ENCODE measurements at regions not wholly inside any gene's neighbourhood (a gene's known extent, or its start where the extent isn't known, plus 50 kb on each side); places are given as distances from the start of the nearest gene placed in this dataset.

DNA sequence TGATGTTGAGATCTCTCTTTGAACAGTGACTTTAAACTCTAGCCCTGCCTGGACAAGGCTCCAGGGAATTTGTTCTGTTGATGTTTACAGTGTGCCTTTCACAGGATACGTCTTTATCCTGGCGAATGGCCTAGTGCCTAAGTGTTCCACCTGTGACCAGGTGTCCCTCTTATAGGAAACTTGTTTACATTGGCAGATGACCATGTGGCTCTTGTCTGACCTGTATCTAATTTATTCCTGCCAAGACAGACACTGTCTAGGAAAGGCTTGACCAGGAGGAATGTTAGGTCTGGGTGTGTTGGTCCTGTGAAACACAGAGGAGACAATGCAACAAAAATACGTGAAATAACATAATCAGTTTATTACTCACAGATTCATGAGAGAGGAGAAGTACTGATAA lies 875.6 kb downstream of the METTL15 start:
- DNase-seq (ENCODE audit: low read depth) = no peak

DNA sequence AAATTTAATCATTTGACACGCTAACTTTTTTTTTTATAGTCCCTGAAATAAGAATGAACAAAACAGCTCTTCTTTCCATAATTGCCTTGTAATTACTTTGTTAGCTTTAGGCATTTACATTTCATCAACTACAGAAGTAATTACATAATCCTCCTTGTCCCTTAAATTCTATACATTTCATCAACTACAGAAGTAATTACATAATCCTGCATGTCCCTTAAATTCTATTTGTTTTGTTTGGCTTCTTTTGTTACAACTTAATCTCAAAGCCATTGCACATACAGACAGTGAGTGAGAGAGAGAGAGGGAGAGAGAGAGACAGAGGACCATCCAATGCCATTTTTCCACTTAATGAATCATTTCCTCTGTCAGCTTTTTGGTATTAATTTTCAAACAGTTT lies 873.2 kb downstream of the METTL15 start:
- peak; percentile 63 for DNase-seq (ENCODE audit: low read depth)

DNA sequence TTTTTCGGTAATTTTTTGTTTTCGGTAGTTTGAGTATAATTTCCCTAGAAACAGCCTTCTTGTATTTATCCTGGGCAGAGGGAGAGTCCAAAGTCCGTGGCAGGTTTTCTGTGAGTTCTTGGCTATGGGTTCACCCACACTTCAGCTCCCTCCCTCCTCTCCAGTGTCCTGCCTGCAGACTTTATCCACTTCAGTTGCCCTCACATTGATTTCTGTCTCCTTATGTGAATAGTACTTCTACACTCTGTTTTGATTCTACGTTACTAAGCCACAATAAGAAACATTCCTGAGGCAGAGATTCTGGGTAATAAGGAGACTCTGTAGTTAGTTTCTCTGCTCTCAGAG lies 868.6 kb downstream of the METTL15 start:
- no peak for DNase-seq (ENCODE audit: low read depth)

DNA sequence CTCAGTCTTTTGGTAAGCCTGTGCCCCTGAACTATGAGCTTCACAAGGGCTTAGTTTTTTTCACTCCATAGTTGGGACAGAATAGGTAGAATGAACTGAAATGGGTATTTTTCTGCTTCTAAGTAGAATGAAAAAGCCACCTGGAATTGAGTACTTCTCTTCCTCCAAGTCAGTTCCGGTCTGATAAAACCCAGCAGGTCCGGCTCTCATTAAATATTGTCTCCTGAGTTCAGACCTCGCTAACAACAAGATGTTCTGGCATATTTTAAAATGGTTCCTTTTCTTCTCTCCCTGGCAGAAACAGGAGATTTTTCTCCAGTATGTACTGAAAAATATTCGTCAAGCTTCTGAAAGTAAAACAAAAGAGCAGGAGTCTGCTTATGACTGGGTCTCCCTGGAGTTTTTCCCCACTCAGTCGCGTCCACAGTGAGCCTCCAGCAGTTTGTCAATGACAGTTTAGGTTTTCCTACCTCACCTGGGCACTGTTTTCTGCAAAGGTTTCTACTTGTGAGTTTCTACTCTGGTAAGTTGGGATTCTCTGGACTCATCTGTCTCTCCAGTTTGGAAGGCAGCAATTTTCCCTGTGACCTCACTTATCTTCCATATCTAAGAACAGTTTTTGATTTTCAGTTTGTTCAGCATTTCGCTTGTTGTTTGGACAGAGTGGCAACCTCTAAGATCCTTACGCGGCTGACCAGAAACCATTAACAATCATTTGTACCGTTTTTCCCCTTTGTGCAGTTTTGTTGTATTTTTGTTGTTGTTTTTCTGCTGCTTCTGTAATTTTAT lies 868.0 kb downstream of the METTL15 start:
- DNase-seq (ENCODE audit: low read depth) = no peak

DNA sequence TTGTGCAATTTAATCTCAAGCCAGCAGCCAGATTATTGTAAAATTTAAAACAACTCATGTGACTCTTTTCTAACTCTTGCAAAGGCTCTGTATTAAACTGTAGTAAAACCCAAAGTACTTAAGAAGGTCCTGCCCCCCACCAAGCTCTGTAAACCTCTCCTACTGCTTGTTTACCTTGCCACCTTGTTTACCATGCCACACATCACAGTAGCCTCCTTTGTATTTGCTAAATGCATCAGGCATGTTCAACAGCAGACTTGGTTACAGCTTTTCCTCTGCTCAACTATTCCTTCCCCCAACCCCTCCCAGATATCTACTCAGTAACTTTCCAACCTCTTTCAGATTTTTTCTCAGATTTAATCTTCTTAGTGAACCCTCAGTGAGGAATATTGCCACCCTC lies 861.6 kb downstream of the METTL15 start:
- DNase-seq (ENCODE audit: low read depth) = no peak

DNA sequence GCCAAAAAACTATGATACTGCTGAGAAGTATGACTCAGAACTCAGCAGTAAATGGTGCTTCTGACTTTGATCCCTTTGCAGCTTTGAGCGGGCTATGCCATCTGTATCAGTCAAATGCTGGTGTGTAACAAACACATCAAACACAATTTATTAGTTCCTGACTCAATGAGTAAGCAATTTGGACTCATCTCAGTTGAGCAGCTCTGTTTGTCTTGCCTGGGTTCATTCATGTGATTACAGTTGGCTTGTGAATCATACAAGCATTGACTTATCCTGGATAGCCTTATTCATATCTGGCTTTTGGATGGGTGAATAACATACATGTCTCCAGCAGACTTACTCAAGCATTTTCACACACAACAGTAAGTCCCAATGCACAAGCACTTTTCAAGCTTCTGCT lies 858.8 kb downstream of the METTL15 start:
- peak; percentile 34 for DNase-seq (ENCODE audit: low read depth)

DNA sequence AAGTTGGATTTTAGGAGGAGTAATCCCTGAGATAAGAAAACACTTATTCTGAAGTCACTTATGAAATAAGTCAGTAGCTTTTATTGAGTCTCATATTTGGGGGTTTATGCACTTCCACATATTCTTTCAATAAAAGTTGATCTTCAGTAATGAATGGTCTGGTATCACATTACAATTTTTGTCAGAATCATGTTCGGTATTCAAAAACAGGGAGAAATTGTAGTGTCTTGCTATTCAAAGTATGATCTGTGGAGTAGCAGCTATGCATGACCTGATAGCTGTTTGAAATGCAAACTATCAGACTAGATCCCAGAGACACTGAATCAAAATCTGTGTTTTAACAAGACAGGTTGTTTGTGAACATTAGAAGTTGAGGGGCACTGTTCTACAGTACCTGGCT lies 857.6 kb downstream of the METTL15 start:
- peak; percentile 58 for DNase-seq (ENCODE audit: low read depth)

DNA sequence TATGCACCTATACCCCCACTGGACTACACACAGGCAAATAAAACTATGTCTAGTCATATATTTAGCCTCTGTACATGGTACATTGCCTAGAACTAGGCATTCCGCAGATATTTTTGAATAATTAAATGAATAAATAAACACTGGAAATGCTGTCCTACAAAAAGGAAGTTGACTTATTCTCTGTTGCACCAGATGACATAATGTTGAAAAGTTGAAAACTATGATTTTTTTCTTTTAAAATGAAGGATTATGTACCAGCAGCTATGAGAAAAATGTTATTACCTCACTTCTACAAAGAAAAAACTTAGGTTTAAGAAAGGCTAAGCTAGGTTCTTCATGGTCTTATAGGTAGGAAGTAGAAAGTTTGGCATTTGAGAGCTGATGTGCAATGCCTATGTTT lies 856.6 kb downstream of the METTL15 start:
- DNase-seq (ENCODE audit: low read depth) = peak; percentile 76

DNA sequence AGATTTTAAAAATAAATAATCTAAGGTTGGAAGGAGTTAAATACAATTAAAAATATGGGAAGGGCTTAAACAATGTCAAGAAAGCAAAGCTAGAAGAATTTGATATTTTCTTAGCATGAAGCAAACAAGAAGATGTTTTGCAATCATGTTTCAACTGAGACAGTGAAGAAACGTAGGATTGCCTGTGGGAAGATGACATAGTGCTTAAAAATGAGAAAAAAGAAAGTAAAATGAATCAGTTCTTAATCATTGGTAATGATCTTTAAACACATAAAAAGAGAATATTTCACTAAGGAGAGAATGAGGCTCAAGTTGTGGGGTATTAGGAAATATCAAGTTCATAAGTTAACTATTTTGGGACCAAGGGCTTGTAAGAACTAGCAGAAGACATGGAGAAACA lies 855.0 kb downstream of the METTL15 start:
- peak; percentile 92 for DNase-seq (ENCODE audit: low read depth)

DNA sequence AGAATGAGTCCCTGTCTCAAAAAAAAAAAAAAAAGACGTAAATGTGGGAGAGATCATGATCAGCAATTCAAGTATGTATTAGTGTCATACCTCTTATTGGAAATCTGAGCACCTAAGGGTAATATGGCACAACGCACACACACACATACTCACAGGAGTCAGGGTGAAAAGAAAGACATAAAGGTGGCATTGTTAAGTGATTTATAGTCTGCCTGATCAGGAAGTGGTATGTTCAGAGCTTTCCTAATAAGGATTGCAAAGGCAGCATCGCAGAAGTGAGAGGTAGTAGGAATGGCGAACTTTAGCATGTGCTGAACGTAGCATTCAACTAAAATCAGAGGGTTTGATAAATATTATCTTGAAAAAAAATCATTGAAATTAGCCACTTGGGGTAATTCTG lies 854.3 kb downstream of the METTL15 start:
- DNase-seq (ENCODE audit: low read depth) = no peak

DNA sequence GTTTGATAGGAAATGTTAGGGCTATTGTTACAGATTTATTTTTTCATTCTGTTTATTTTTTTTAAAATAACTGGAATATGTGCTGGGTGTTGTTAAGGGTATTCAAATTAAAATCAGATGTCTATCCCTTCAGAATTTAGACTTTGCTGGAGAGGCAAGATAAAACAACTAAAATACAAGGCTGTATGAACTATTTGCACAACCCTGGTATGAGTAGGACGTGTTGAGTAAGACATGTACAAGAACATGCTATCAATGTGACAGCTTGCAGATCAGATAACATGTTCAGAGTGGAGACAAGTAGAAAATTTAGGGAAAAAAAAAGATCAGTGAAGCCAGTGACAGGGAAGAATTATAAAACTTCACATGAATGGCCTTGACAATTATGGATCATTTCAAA lies 853.5 kb downstream of the METTL15 start:
- DNase-seq (ENCODE audit: low read depth) = peak; percentile 40

DNA sequence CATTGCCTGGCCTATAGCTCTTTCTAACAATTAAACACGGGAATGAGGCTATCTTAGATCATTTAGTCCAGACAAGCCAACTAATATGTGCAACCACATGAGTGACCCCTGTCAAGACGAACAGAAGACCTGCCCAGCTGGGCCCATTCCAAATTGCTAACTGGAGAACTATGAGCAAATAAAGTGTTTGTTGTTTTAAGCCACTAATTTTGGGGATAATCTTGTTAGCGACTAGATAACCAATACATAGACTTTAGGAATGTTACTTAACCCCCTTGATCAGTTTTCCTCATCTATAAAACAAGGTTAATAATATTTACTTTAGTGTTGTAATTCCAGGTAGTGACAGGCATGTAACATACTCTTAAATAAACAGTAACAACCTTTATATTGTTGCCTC lies 848.3 kb downstream of the METTL15 start:
- DNase-seq (ENCODE audit: low read depth) = no peak

DNA sequence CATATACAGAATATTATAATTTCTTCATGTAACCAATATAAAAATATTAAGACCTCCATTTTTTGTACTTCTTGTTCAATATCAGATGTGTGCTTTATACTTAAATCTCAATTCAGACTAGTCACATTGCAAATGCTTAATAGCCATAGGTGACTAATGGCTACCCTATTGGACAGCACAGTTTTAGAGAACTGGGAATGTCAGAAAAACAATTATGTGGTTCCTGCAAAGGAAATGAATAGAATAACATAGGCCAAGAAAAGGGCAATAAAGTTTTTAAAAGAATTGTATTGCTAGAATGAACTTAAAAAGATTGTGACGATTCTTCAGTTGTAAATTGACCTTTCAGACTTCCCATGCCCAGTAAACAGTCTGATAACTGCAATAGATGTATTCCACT lies 843.0 kb downstream of the METTL15 start:
- DNase-seq (ENCODE audit: low read depth) = no peak

DNA sequence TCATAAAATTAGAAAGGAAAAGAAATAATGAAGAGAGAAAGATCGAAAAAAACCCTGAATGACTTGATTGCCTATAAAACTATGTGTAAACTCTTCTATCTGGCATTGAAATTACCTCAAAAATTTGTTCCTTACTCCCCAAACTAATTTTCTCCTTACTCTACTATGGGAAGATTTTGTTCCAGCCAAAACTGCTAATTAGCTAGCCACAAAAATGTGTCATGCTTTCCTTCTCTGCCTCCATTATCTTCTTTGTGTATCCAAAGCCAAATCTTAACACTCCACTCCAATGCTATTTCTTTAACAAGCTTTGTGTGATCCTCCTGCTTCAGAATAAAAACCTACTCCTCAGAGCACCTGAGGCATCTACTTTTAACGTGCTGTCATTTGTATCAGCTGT lies 831.2 kb downstream of the METTL15 start:
- DNase-seq (ENCODE audit: low read depth) = no peak

DNA sequence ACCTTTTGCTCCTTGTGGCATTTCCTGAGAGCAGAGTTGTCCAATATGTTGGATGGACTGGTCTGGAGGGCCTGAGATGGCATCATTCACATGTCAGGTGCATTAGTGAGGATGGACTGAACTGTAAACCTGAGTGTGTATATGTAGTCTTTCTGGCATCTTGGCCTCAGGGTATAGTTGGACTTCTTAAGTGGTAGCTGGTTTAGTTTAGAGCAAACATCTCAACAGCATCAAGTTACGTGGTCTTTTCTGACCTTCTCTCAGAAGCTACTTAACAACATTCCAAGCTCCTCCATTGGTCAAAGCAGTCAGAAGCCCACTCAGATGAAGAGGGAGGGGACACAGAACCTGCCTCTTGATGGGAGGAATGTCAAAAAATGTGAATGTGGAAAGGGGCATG lies 829.9 kb downstream of the METTL15 start:
- no peak for DNase-seq (ENCODE audit: low read depth)

DNA sequence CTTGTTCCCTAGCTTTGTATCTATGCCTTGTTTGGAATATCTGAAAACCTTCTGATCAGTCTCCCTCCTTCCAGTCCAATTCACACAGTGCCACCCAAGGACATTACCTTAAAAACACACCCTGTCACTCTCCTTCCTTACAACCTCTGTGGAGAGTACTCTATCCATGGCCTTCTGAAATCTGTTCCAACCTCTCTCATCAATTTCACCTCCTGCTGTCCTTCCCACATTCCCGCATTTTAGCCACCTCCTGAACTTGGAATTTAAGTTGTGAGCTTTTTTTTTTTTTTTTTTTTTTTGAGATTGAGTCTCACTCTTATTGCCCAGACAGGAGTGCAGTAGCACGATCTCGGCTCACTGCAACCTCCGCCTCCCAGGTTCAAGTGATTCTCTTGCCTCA lies 824.8 kb downstream of the METTL15 start:
- no peak for DNase-seq (ENCODE audit: low read depth)

DNA sequence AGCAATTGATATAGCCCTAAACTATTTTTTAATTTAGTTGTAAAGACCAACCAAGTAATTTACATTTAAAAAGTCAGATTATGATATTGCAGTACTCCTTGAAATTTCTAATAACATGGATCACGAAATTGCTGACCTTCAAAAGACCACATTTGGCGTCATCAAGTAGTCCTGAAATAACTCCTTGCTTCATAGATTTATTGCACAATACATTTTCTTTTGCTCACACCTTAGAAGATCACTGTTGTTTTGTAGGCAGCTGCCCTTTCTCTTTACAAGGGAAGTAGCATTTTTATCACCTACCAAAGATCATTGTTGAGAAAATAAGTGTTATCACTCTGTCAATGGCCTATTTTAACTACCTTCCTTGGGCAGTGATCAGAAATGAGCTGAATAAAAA lies 815.8 kb downstream of the METTL15 start:
- peak; percentile 18 for DNase-seq (ENCODE audit: low read depth)

DNA sequence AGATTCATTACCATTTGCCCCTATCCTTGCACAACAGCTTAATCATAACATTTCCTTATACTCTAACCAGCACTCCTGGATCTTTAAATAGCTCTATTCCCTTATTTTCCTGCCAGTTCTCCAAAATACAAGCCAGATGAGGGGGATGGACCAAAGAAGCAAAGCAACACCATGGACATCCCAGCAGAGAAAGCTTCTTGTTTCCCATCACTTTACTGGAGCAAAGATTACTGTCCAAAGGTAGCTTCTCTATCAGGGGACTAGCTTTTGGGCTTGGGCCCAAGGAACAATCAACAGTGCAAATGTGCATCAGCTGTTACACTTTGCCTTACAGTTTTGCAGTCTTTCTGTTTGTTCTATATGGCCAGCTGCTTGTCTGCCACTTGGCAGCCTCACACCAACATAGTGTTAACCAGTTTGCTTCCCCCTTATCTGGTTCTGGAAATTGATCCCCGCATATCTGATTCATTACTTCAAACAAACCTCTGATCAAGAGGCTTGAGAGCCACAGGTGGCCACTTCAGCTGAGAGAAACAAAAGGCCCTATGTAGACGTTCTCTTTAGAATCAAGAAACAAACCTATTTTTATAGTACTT lies 814.3 kb downstream of the METTL15 start:
- no peak for DNase-seq (ENCODE audit: low read depth)

DNA sequence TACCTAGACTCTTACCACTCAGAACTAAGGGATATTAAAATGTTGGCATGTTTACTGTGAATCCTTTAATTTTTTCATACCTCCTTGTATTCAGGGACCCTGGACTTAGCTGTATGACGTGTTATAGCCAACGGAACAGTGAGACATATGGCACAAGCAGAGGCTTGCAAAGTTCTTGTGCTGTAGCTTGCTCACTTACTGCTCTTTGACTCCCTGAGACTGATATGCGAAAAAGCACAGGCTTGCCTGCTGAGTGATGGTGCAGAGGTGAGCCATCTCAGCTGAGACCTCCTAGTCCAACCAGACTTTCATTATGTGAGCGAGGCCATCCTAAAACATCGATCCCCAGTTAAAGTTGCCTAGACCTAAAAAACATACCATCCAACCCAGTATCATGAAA lies 811.0 kb downstream of the METTL15 start:
- no peak for DNase-seq (ENCODE audit: low read depth)

DNA sequence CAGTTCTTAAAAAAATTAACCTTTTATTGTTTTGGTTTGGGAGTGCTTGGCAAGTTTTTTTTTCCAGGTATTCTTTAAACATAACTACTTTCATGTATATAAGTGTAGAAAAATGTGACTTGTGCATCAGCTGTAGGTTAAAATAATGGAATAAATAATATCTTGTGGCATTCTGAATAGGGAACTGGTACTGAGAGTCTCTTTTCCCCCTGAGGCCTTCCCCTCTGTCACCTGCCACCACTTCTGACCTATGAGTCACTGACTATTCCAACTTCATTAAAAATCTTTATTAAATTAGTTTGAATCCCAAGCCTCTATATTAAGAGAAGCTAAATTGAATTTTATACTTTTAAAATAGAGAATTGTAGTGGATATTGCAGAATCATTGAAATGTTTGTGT lies 805.7 kb downstream of the METTL15 start:
- DNase-seq (ENCODE audit: low read depth) = no peak

DNA sequence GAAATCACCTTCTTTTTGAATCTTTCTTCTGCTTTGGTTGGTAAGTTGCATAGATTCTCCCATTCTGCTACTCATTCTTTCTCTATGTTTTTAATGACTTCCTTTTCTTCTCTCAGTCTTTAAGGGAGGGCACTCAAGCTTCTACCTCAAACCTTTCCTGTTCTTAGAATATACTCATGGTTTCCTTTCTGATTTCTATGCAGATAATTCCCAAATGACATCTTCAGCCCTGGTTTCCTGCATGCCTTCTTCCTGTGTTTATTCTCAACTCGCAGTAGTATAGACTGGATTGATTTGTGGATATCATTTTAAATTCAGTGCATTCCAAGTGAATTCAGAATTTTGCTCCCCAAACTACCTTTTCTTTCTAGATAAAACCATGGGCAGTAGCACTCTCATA lies 803.6 kb downstream of the METTL15 start:
- no peak for DNase-seq (ENCODE audit: low read depth)

DNA sequence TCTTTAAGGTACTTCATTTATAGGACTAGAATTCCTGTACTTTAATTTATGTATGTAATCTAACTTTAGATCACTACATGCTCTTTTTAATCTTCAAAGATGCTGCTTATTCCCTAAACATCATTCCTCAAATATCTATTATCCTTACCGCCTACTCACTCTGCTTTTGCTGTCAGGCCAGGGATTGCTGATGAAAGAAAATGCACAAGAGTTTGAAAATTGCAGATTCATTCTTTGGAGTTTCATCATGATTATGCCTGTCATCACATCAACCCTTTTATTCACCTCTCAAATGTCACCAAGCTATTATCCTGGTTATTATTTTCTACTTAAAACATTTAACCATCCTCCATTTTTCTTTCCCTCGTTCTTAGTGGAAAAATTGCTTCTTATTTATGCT lies 802.7 kb downstream of the METTL15 start:
- DNase-seq (ENCODE audit: low read depth) = peak; percentile 42

DNA sequence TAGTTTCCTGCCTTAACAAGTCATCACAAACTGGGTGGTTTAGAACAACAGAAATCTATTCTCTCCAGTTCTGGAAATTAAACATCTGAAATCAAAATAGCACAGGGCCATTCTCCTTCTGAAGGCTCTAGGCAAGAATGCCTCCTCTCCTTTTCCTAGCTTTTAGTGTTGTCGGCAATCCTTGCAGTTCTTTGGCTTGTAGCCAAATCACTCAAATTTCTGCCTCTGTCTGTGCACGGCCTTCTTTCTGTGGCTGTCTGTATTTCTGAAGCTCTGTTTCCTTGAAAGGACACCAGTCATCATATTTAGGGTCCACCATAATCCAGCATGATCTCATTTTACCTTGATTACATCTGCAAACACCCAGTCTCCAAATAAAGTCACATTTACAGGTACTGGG lies 795.5 kb downstream of the METTL15 start:
- peak; percentile 39 for DNase-seq (ENCODE audit: low read depth)

DNA sequence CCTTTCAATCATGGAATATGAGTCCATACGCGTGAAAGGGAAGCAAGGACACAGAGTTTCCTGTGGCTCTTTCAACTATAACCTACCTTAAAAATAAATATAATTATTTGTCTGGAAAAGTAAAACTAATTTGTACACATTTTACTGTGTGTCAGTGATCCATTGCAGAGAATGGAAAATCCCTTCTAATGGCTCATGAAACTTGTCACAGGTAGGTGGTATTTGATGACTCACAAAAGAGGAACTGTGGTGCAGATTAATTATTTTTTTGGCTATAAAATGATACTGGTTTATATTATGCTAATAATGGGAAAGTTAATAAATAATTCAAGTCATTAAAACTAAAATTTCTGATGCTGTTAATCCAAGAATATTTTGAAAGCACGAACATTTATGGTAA lies 792.2 kb downstream of the METTL15 start:
- DNase-seq (ENCODE audit: low read depth) = no peak
